ENCODE measurements at regions not wholly inside any gene's neighbourhood (a gene's known extent, or its start where the extent isn't known, plus 50 kb on each side); places are given as distances from the start of the nearest gene placed in this dataset.

- H3K4me3 ChIP-seq: no peak overlapping the region
- no peak overlapping the region for H3K27ac ChIP-seq (replicated peaks)
- TF ChIP-seq, protein P1, sequence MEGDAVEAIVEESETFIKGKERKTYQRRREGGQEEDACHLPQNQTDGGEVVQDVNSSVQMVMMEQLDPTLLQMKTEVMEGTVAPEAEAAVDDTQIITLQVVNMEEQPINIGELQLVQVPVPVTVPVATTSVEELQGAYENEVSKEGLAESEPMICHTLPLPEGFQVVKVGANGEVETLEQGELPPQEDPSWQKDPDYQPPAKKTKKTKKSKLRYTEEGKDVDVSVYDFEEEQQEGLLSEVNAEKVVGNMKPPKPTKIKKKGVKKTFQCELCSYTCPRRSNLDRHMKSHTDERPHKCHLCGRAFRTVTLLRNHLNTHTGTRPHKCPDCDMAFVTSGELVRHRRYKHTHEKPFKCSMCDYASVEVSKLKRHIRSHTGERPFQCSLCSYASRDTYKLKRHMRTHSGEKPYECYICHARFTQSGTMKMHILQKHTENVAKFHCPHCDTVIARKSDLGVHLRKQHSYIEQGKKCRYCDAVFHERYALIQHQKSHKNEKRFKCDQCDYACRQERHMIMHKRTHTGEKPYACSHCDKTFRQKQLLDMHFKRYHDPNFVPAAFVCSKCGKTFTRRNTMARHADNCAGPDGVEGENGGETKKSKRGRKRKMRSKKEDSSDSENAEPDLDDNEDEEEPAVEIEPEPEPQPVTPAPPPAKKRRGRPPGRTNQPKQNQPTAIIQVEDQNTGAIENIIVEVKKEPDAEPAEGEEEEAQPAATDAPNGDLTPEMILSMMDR (IDR thresholded peaks at IDR 0.05; ENCODE audit: borderline replicate concordance): no peak
- no peaks in the 10 kb centered on the region for H3K36me3 ChIP-seq
- intact Hi-C loops (cut with micrococcal nuclease): no loop called here
- peaks cover 39% of the 10 kb centered on the region for H3K9me3 ChIP-seq (replicated peaks)
- no peak for DNase-seq
- no peaks in the 10 kb centered on the region for H3K4me1 ChIP-seq
- H3K27me3 ChIP-seq (ENCODE audit: low read depth): peaks cover 52% of the 10 kb centered on the region
Observed at GRCh38 chr5:135158314-135158697, 124.3 kb upstream of the PITX1 start.

- peaks cover 52% of the 10 kb centered on the region for H3K27me3 ChIP-seq (ENCODE audit: low read depth)
- TF ChIP-seq, protein P1 (IDR thresholded peaks at IDR 0.05; ENCODE audit: borderline replicate concordance): no peak
- peaks cover 39% of the 10 kb centered on the region for H3K9me3 ChIP-seq (replicated peaks)
- H3K4me3 ChIP-seq: no peak overlapping the region
- intact Hi-C loops (cut with micrococcal nuclease): no loop called here
- H3K4me1 ChIP-seq: no peaks in the 10 kb centered on the region
- no peak overlapping the region for H3K27ac ChIP-seq (replicated peaks)
- DNase-seq: no peak
- no peaks in the 10 kb centered on the region for H3K36me3 ChIP-seq
Observed at GRCh38 chr5:135157421-135158313, 123.6 kb upstream of the PITX1 start.

GRCh38 chr5:135156715-135157404, 122.8 kb upstream of the PITX1 start:
- intact Hi-C loops (cut with micrococcal nuclease): no loop called here
- Histone ChIP-seq H3K4me3 (no peak overlapping the region), H3K36me3 (no peaks in the 10 kb centered on the region), H3K27me3 (ENCODE audit: low read depth) (peaks cover 47% of the 10 kb centered on the region), H3K9me3 (replicated peaks) (peaks cover 39% of the 10 kb centered on the region), H3K27ac (replicated peaks) (no peak overlapping the region), H3K4me1 (no peaks in the 10 kb centered on the region)
- no peak for DNase-seq
- TF ChIP-seq, protein P1 (IDR thresholded peaks at IDR 0.05; ENCODE audit: borderline replicate concordance): no peak

DNA sequence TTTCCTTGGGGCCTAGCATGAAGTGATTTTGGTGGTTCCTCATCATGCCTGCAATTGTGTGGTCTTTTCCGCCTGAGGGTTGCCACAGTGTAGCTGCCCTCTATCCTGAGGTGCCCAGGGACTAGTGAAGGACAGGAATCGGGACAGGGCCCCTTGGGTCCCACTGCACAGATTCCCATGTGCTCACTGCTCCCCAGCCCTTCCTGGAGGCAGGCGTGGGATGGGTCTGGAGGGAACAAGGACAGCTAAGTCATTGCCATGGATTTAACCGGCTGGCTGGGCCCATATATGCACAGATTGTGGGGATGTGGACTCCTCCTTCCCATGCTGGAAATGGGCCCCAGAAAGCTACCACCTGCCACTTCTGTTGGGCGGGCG, 122.3 kb upstream of the PITX1 start:
- intact Hi-C loops (cut with micrococcal nuclease): no loop called here

DNA sequence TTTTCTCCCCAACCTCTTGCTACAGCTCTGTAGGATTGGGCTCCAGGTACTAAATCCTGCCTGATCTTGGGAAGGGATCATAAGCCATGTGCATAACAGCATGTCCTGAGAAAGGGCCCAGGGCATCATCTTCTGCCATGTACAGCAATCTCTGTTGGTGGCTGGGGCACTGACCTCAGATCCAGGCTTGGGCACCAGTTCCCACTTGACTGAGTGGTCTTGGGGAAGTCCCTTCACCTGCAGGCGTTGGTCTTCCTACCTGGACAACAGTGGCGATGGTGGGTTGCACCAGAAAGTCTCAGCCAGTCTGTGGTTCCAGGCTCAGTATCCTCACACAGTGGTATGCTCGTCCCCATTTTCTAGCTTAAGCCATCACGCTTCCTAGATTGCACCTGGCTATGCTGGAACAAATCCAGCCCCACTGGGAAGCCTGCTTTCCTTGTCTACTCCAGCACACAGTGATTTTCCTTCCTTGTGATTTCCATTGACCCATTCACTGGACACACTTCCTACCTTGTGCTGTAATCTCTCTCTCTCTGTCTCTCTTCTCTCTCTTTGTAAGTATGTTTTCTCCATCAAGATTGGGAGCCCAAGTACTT, 121.7 kb upstream of the PITX1 start:
- no peaks in the 10 kb centered on the region for H3K4me1 ChIP-seq
- no peak overlapping the region for H3K27ac ChIP-seq (replicated peaks)
- TF ChIP-seq, protein P1 (IDR thresholded peaks at IDR 0.05; ENCODE audit: borderline replicate concordance): no peak

More for the DNA sequence above, 122.3 kb upstream of the PITX1 start:
- Histone ChIP-seq H3K4me1 (no peaks in the 10 kb centered on the region), H3K9me3 (replicated peaks) (peaks cover 39% of the 10 kb centered on the region), H3K27me3 (ENCODE audit: low read depth) (peaks cover 46% of the 10 kb centered on the region), H3K4me3 (no peak overlapping the region), H3K27ac (replicated peaks) (no peak overlapping the region), H3K36me3 (no peaks in the 10 kb centered on the region)
- TF ChIP-seq, protein P1 (IDR thresholded peaks at IDR 0.05; ENCODE audit: borderline replicate concordance): no peak
- no peak for DNase-seq

More for the DNA sequence above, 121.7 kb upstream of the PITX1 start:
- Histone ChIP-seq H3K9me3 (replicated peaks) (peaks cover 38% of the 10 kb centered on the region), H3K4me3 (no peak overlapping the region), H3K36me3 (no peaks in the 10 kb centered on the region), H3K27me3 (ENCODE audit: low read depth) (peaks cover 46% of the 10 kb centered on the region)
- intact Hi-C loops (cut with micrococcal nuclease): no loop called here
- no peak for DNase-seq

All from left ventricle myocardium inferior (tissue), 1 donor.